Fibroblast of upper back skin (primary cell): ENCODE measurements at regions not wholly inside any gene's neighbourhood (a gene's known extent, or its start where the extent isn't known, plus 50 kb on each side); places are given as distances from the start of the nearest gene placed in this dataset.
A peak's percentile ranks its signal among the peaks of the same experiment; 100 is the strongest.

Source experiments
- DNase-seq: peaks from one replicate; pipeline ENCODE4 v3.0.0-alpha.2; 2013

DNA sequence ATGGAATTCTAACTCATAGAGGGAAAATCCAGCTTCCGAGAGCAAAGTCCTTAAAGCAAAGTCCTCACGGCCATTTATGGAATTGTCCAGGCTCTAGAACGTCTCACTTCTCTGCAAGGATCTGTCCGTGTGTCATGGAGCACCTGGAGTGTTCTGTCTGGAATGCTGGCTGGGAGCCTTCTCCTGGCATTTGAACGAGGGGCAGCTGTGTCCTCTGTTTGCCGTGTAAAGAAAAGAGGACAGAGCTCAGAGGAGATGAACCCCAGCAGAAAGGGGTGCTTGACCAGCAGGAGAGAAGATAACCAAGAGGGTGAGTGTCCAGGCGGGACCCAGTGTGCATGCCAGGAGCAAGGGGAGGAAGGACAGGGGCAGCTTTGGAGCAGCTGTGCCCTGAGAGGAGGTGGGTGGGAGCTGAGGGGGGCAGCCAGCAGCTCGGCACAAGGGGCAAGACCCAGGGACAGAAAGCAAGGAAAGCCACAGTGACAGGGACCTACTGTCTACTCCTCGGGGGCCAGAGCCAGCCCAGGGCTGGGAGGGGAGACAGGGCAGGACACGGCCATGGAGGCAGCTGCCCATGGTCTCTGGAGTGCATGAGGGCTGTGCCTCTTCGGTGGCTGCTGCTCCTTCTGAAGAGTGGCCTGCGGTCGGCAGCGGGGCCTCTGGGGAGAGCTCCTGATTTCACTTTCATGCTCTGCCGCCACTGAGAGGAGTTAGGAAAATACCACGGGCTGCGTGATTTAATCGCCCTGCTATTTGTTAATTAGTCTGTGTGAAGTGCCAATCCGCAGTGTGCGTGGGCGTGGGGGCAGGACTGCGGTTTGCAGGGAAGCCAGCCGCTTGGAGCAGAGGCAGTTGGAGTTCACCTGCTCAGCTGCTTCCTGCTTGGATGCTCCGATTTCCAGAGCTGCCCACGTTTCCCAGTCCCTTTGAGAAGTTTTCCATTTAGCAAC is 149.3 kb upstream of the SHH start:
- DNase-seq, result peak; percentile 10

GRCh38 chr7:155959894-155960293 is 147.6 kb upstream of the SHH start:
- DNase-seq, result no peak

DNA sequence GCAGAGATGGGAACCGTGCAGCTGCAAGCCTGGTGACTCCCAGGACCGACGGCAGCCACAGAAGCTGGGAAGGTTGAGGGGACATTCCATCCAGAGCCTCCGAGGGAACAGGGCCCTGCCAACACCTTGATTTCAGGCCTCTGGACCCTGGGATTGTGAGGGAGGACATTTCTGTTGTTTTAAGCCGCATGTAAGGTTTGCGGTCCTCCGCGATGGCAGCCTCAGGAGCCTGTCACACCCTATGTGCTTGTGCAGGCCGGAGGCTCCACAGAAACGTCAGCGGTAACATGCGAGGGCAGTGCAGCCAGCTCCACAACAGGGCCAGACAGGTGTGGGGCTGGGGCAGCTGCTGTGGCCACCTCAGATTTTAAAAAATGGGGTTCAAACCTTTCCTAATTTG is 144.7 kb upstream of the SHH start:
- DNase-seq, result no peak

GRCh38 chr7:155955367-155955635 is 143.0 kb upstream of the SHH start:
- no peak for DNase-seq

- no peak for DNase-seq
Observed at GRCh38 chr7:155954550-155955366, 142.5 kb upstream of the SHH start.

- no peak for DNase-seq
Observed at GRCh38 chr7:155953781-155954549, 141.7 kb upstream of the SHH start.

DNA sequence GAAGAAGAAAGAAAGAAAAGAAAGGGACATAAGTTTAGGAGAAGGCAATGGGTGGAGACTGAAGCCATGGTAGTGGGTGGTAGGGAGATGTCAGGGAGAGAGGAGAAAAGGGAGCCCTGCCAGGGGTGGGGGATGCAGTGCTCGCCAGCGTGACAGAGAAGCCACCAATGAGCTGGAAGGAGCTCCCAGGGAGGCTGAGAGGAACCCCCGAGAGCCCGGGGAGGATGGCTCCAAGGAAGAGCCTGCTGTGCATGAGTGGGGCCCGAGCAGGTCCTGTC is 141.2 kb upstream of the SHH start:
- DNase-seq, result no peak

- DNase-seq, result peak; percentile 73
Observed at GRCh38 chr7:155951554-155952158, 139.4 kb upstream of the SHH start.

DNA sequence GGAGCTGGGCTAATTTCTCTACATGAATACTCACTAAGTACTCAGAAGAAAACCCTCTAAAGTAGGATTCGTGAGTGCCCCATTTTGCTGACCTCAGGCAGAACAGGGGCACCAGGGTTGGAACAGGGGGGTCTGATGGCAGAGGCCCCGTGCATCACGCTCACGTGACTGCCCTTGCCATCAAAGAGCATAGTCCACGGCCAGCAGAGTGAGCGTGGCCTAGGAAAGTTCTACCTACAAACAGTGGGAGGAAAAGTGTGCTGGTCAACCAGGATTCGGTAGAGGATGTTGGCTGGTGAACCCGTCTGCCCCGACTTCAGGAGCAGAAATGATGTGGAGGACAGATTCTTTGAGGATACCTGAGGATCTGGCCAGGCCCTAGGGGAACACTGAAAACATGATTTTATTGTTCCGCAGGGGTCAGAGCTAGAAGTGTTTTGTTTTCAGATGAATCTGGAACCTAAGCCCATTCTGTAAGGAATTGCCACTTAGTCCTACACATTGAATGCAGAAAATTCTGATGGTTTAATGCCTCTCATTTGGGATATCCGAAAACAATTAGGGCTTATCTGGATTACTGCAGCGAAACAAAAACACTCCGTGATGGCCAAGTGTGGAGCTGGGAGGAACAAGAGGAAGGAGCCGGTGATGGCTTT is 138.8 kb upstream of the SHH start:
- DNase-seq, result no peak

DNA sequence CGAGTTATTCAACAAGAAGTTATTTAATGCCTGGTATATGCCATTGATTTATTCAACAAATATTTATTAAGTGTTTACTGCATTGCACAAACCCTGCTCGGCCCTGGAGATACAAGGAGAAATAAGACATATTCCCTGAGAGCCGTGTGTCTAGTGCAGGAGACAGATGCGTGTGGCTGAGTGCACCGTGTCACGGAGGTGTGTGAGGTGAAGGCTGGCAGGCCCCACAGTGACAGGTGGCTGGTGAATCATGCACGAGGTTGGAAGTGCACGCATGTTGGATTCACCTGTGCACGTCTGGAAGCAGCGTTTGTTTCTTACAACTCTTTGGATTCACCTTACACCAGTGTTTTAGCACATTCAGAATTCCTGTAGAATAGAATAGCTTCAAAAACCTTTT is 136.6 kb upstream of the SHH start:
- no peak for DNase-seq

- DNase-seq, result no peak
Observed at GRCh38 chr7:155948423-155948822, 136.2 kb upstream of the SHH start.

DNA sequence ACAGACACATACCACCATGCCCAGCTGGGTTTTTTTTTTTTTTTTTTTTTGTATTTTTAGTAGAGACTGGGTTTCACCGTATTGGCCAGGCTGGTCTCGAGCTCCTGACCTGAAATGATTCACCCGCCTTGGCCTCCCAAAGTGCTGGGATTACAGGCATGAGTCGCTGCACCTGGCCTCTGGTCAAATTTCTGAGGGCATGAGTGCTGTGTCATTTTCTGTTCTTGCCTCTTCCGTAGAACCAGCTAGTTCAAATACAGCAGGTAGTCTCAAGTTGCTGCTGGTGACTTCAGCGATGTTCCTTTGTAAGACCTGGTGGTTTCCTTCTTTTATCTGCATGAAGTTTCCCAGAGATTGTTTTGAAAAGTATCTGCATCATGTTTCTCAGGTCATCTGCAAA is 134.8 kb upstream of the SHH start:
- peak; percentile 24 for DNase-seq

- DNase-seq, result no peak
Observed at GRCh38 chr7:155945670-155946325, 133.5 kb upstream of the SHH start.

DNA sequence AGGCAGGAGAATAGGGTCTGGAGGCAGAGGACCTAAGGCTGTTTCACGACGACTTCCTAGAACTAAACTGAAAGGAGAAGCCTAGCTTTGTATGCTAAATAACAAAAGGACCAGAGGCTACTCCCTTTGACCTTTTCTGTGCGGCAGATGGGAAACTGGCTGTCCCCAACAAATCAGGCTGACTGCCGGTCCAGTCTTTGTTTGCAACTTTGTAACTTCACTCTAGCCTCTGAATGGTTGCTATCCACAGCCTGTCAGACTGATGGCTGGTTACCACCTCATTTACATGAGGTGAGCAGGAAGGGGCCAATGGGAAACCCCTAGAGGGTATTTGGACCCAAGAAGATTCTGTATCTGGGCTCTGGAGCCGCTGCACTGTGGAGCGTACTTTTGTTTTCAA is 132.6 kb upstream of the SHH start:
- no peak for DNase-seq

DNA sequence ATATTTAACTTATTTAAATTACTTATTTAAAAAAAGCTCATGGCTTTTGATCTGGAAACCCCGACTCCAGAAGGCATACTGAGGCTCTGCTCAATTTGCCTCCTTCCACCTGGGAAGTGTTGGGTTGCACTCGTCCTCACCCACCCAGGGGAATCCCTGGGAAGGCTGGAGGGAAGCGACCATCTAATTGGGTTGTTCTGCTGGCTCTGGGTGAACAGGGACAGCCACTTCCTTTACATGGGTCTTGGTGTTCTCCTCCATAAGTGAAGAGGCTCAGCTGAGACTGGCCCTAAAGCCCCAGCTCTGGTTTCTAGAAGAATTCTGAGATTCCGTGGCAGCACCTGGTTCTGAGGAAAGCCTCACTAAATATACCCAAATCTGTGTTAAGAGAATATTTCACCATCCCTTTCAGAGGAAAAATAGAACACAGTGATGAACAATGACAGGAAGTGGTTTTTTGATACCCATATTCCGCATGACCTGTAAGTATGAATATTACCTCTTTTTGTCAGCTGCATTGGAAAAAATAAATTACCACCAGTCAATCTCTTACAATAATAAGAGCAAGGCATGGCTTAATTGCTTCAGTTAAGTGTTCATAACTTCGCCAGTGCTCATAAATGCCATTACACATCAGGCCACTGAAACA is 131.1 kb upstream of the SHH start:
- DNase-seq, result no peak

- no peak for DNase-seq
Observed at GRCh38 chr7:155942226-155942950, 130.1 kb upstream of the SHH start.

- DNase-seq, result no peak
Observed at GRCh38 chr7:155941688-155942087, 129.4 kb upstream of the SHH start.

GRCh38 chr7:155939350-155939749 is 127.1 kb upstream of the SHH start:
- DNase-seq, result no peak

GRCh38 chr7:155938129-155938528 is 125.9 kb upstream of the SHH start:
- DNase-seq, result no peak

GRCh38 chr7:155935726-155936125 is 123.5 kb upstream of the SHH start:
- no peak for DNase-seq

GRCh38 chr7:155935005-155935557 is 122.8 kb upstream of the SHH start:
- no peak for DNase-seq
